ENCODE measurements at regions not wholly inside any gene's neighbourhood (a gene's known extent, or its start where the extent isn't known, plus 50 kb on each side); places are given as distances from the start of the nearest gene placed in this dataset.
"Not testable (repeated sequence)": the region's sequence is repeated elsewhere in the genome, so short reads cannot be mapped to it uniquely, and the experiment has no call there.

- no peak for TF ChIP-seq CTCF (conservative IDR thresholded peaks at IDR 0.05)
- H3K4me1 Mint-ChIP-seq: peaks cover 9% of the 10 kb centered on the region
- no peak for DNase-seq (ENCODE audit: low read depth, low spot score)
- no peak overlapping the region for H3K4me3 Mint-ChIP-seq
- no peaks in the 10 kb centered on the region for H3K36me3 Mint-ChIP-seq (ENCODE audit: low read depth)
- peak overlapping the region; percentile 43 for H3K27ac Mint-ChIP-seq (ENCODE audit: unreplicated experiment)
- H3K27me3 Mint-ChIP-seq (ENCODE audit: low read depth): no peaks in the 10 kb centered on the region
- H3K9me3 Mint-ChIP-seq: peaks cover 3% of the 10 kb centered on the region
Measured at GRCh38 chr21:34280389-34280795, 83.4 kb upstream of the KCNE2 start.

- no peak overlapping the region for H3K27ac Mint-ChIP-seq (ENCODE audit: unreplicated experiment)
- H3K4me3 Mint-ChIP-seq: no peak overlapping the region
- H3K4me1 Mint-ChIP-seq: peaks cover 9% of the 10 kb centered on the region
- H3K9me3 Mint-ChIP-seq: peaks cover 5% of the 10 kb centered on the region
- TF ChIP-seq CTCF (conservative IDR thresholded peaks at IDR 0.05): no peak
- H3K27me3 Mint-ChIP-seq (ENCODE audit: low read depth): no peaks in the 10 kb centered on the region
- peaks cover 3% of the 10 kb centered on the region for H3K36me3 Mint-ChIP-seq (ENCODE audit: low read depth)
- DNase-seq (ENCODE audit: low read depth, low spot score): no peak
Measured at GRCh38 chr21:34280959-34281358, 82.8 kb upstream of the KCNE2 start.

GRCh38 chr21:34282223-34282622 is 81.6 kb upstream of the KCNE2 start:
- Mint-ChIP-seq H3K27me3 (ENCODE audit: low read depth) (no peaks in the 10 kb centered on the region), H3K36me3 (ENCODE audit: low read depth) (peaks cover 9% of the 10 kb centered on the region), H3K4me3 (no peak overlapping the region), H3K27ac (ENCODE audit: unreplicated experiment) (no peak overlapping the region), H3K9me3 (peaks cover 9% of the 10 kb centered on the region), H3K4me1 (peaks cover 9% of the 10 kb centered on the region)
- TF ChIP-seq CTCF (conservative IDR thresholded peaks at IDR 0.05): no peak
- no peak for DNase-seq (ENCODE audit: low read depth, low spot score)

- Mint-ChIP-seq H3K27ac (ENCODE audit: unreplicated experiment) (no peak overlapping the region), H3K4me3 (no peak overlapping the region)
Measured at GRCh38 chr21:34284666-34285065, 79.1 kb upstream of the KCNE2 start.

GRCh38 chr21:34288042-34288441 is 75.8 kb upstream of the KCNE2 start:
- H3K4me1 Mint-ChIP-seq; DNase-seq (ENCODE audit: low read depth, low spot score); H3K27me3 Mint-ChIP-seq (ENCODE audit: low read depth); H3K4me3 Mint-ChIP-seq; H3K27ac Mint-ChIP-seq (ENCODE audit: unreplicated experiment): not testable (repeated sequence)
- H3K36me3 Mint-ChIP-seq (ENCODE audit: low read depth): peaks cover 20% of the 10 kb centered on the region
- H3K9me3 Mint-ChIP-seq: peaks cover 26% of the 10 kb centered on the region

More at GRCh38 chr21:34284666-34285065, 79.1 kb upstream of the KCNE2 start:
- Mint-ChIP-seq H3K9me3 (peaks cover 22% of the 10 kb centered on the region), H3K4me1 (no peaks in the 10 kb centered on the region), H3K36me3 (ENCODE audit: low read depth) (peaks cover 20% of the 10 kb centered on the region), H3K27me3 (ENCODE audit: low read depth) (no peaks in the 10 kb centered on the region)
- no peak for TF ChIP-seq CTCF (conservative IDR thresholded peaks at IDR 0.05)
- no peak for DNase-seq (ENCODE audit: low read depth, low spot score)

GRCh38 chr21:34289856-34290255 is 74.0 kb upstream of the KCNE2 start:
- H3K36me3 Mint-ChIP-seq (ENCODE audit: low read depth): peaks cover 22% of the 10 kb centered on the region
- no peak for DNase-seq (ENCODE audit: low read depth, low spot score)
- no peaks in the 10 kb centered on the region for H3K27me3 Mint-ChIP-seq (ENCODE audit: low read depth)
- no peak overlapping the region for H3K4me3 Mint-ChIP-seq
- H3K4me1 Mint-ChIP-seq: no peaks in the 10 kb centered on the region
- peaks cover 29% of the 10 kb centered on the region for H3K9me3 Mint-ChIP-seq
- H3K27ac Mint-ChIP-seq (ENCODE audit: unreplicated experiment): no peak overlapping the region
- TF ChIP-seq CTCF (conservative IDR thresholded peaks at IDR 0.05): no peak

All from neural crest cell (in vitro differentiated cells).